Urinary bladder (tissue), 3 donors: ENCODE measurements at regions not wholly inside any gene's neighbourhood (a gene's known extent, or its start where the extent isn't known, plus 50 kb on each side); places are given as distances from the start of the nearest gene placed in this dataset.
"Not testable (repeated sequence)": the region's sequence is repeated elsewhere in the genome, so short reads cannot be mapped to it uniquely, and the experiment has no call there.

Experiments used
- DNase-seq: peaks from one replicate; pipeline ENCODE4 v3.0.0-alpha.2; 2015; ENCODE audit errors: extremely low spot score
- H3K27ac ChIP-seq: one replicate; pipeline ENCODE4 v1.5.1; 2013; ENCODE audit warnings: low read depth, mild to moderate bottlenecking, moderate library complexity
- H3K36me3 ChIP-seq: one replicate; pipeline ENCODE4 v1.6.1; 2013; ENCODE audit warnings: mild to moderate bottlenecking, moderate library complexity; ENCODE audit not compliant: insufficient read depth
- H3K4me1 ChIP-seq: one replicate; pipeline ENCODE4 v1.6.1; 2013; ENCODE audit warnings: mild to moderate bottlenecking, moderate library complexity; ENCODE audit not compliant: insufficient read depth
- H3K4me3 ChIP-seq: one replicate; pipeline ENCODE4 v1.5.1; 2013; ENCODE audit warnings: low read depth, low read length
- WGBS: extraction: QIAGEN DNeasy Blood & Tissue Kit; methylation state at CpG from one replicate; pipeline ENCODE4 v1.1.7; 2013; 5-methylcytosine and 5-hydroxymethylcytosine counted together
- donor health status: healthy with polysubstance abuse.
- donor health status: healthy.

- no peak overlapping the region for H3K4me3 ChIP-seq
- WGBS, result 60% methylated on average over 9 of the region's 9 CpGs
- no peak overlapping the region for H3K27ac ChIP-seq
- H3K4me1 ChIP-seq, result no peaks in the 10 kb centered on the region
- no peaks in the 10 kb centered on the region for H3K36me3 ChIP-seq
- no peak for DNase-seq
Measured at GRCh38 chr17:68097161-68097805, 61.7 kb downstream of the KPNA2 start.

- not testable (repeated sequence) for H3K4me1 ChIP-seq, H3K36me3 ChIP-seq, H3K4me3 ChIP-seq, DNase-seq, H3K27ac ChIP-seq
- 98% methylated on average over 29 of the region's 29 CpGs for WGBS
Measured at GRCh38 chr17:68099341-68099753, 63.8 kb downstream of the KPNA2 start.

- WGBS, result 91% methylated on average over 17 of the region's 17 CpGs
- no peak overlapping the region for H3K4me3 ChIP-seq
- no peak overlapping the region for H3K27ac ChIP-seq
- no peaks in the 10 kb centered on the region for H3K36me3 ChIP-seq
- no peaks in the 10 kb centered on the region for H3K4me1 ChIP-seq
- no peak for DNase-seq
Measured at GRCh38 chr17:68100000-68100641, 64.6 kb downstream of the KPNA2 start.

- peak; percentile 60 for DNase-seq
- 4% methylated on average over 88 of the region's 88 CpGs for WGBS
- no peaks in the 10 kb centered on the region for H3K4me1 ChIP-seq
Measured at GRCh38 chr17:68101075-68101986, 65.8 kb downstream of the KPNA2 start.

GRCh38 chr17:68101987-68102314, 66.4 kb downstream of the KPNA2 start:
- under 1% methylated on average over 20 of the region's 20 CpGs for whole genome bisulfite sequencing
- Histone ChIP-seq H3K36me3 (no peaks in the 10 kb centered on the region), H3K27ac (peak overlapping the region; percentile 89), H3K4me1 (no peaks in the 10 kb centered on the region), H3K4me3 (peak overlapping the region; percentile 89)
- no peak for DNase-seq

More at GRCh38 chr17:68101075-68101986, 65.8 kb downstream of the KPNA2 start:
- peak overlapping the region; percentile 89 for H3K4me3 ChIP-seq
- H3K27ac ChIP-seq, result peak overlapping the region; percentile 89
- H3K36me3 ChIP-seq, result no peaks in the 10 kb centered on the region

GRCh38 chr17:68102318-68102758, 66.8 kb downstream of the KPNA2 start:
- Histone ChIP-seq H3K27ac (peak overlapping the region; percentile 24), H3K36me3 (no peaks in the 10 kb centered on the region), H3K4me1 (no peaks in the 10 kb centered on the region), H3K4me3 (peak overlapping the region; percentile 89)
- no peak for DNase-seq
- WGBS, result 3% methylated on average over 21 of the region's 21 CpGs

- Histone ChIP-seq H3K36me3 (no peaks in the 10 kb centered on the region), H3K27ac (no peak overlapping the region), H3K4me3 (no peak overlapping the region), H3K4me1 (no peaks in the 10 kb centered on the region)
- no peak for DNase-seq
Measured at GRCh38 chr17:68103148-68103547, 67.6 kb downstream of the KPNA2 start.

GRCh38 chr17:68106085-68106484, 70.5 kb downstream of the KPNA2 start:
- no peak overlapping the region for H3K4me3 ChIP-seq
- peaks cover 1% of the 10 kb centered on the region for H3K36me3 ChIP-seq
- WGBS, result 96% methylated on average over 2 of the region's 2 CpGs
- no peak for DNase-seq
- no peaks in the 10 kb centered on the region for H3K4me1 ChIP-seq
- no peak overlapping the region for H3K27ac ChIP-seq

- H3K36me3 ChIP-seq, result peaks cover 1% of the 10 kb centered on the region
- H3K27ac ChIP-seq, result no peak overlapping the region
- DNase-seq, result no peak
- WGBS, result 83% methylated on average over 4 of the region's 4 CpGs
- H3K4me3 ChIP-seq, result no peak overlapping the region
- no peaks in the 10 kb centered on the region for H3K4me1 ChIP-seq
Measured at GRCh38 chr17:68107373-68107772, 71.8 kb downstream of the KPNA2 start.

- Histone ChIP-seq H3K4me3 (no peak overlapping the region), H3K36me3 (peaks cover 1% of the 10 kb centered on the region), H3K27ac (no peak overlapping the region), H3K4me1 (no peaks in the 10 kb centered on the region)
- DNase-seq, result no peak
- 99% methylated on average over 9 of the region's 9 CpGs for WGBS
Measured at GRCh38 chr17:68108313-68109000, 72.9 kb downstream of the KPNA2 start.

- not testable (repeated sequence) for H3K4me3 ChIP-seq, H3K4me1 ChIP-seq, H3K36me3 ChIP-seq, DNase-seq, H3K27ac ChIP-seq
- 100% methylated on average over 4 of the region's 4 CpGs for WGBS
Measured at GRCh38 chr17:68109404-68109803, 73.9 kb downstream of the KPNA2 start.

- H3K4me1 ChIP-seq, H3K36me3 ChIP-seq, H3K27ac ChIP-seq, DNase-seq, H3K4me3 ChIP-seq: not testable (repeated sequence)
- WGBS, result 96% methylated on average over 32 of the region's 32 CpGs
Measured at GRCh38 chr17:68116211-68116610, 80.7 kb downstream of the KPNA2 start.

- WGBS, result 96% methylated on average over 3 of the region's 3 CpGs
- DNase-seq, result no peak
- Histone ChIP-seq H3K4me1 (no peaks in the 10 kb centered on the region), H3K4me3 (no peak overlapping the region), H3K27ac (no peak overlapping the region), H3K36me3 (peaks cover 7% of the 10 kb centered on the region)
Measured at GRCh38 chr17:68122587-68122986, 87.1 kb downstream of the KPNA2 start.
